ENCODE measurements at regions not wholly inside any gene's neighbourhood (a gene's known extent, or its start where the extent isn't known, plus 50 kb on each side); places are given as distances from the start of the nearest gene placed in this dataset.

DNA sequence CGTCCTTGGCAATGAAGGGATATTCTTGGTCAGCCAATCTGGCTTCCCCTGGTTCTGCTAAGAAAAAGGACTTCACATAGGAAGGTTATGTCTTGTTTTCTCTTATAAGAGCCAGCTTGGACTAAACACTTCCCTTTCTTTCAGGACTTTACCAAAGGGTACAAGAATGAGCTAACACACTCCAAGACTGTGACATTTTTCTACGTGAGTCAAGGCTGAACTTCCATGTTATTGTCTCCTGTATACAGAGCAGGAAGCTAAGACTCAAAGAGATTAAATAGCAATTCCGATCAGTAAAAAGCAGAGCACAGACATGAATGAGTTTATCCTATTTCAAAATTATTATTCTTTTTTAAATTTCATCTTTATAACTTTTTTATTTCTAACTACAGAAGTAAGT lies 63.3 kb upstream of the STT3B start:
- no peak for ATAC-seq

DNA sequence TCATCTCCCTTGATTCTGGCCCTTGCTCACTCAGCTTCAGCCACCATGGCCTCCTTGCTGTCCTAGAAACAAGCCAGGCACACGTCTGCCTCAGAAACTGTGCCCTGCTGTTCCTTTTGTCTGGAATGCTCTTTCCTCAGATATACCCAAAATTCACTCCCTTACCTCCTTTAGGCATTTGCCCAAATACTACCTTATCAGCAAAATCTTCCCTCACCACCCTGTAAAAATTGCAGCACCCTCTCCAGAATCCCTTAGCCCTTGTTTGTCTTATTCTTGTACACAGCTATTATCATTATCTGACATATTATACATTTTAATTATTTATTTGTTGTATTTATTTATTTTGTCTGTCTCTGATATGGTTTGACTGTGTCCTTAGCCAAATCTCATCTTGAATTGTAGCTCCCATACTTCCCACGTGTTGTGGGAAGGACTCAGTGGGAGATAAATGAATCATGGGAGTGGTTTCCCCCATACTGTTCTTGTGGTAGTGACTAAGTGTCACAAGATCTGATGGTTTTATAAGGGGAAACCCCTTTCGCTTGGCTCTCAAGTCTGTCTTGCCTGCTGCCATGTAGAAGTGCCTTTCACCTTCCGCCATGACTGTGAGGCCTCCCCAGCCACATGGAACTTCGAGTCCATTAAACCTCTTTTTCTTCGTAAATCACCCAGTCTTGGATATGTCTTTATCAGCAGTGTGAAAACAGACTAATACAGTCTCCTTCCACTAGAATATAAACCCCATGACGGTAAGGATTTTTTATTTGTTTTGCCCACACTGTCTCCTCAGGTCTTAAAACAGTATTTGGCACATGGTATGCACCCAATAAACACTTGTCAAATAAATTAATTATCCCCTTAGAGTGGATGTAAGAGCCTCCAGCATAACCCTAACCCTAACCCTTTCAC lies 60.0 kb upstream of the STT3B start:
- Mint-ChIP-seq H3K36me3 (ENCODE audit: low read depth) (no peaks in the 10 kb centered on the region), H3K4me3 (no peak overlapping the region), H3K27ac (no peak overlapping the region), H3K4me1 (no peaks in the 10 kb centered on the region), H3K27me3 (no peaks in the 10 kb centered on the region)
- no peak for DNase-seq
- H3K9me3 ChIP-seq (ENCODE audit: control insufficient read depth, low read length, poor library complexity, severe bottlenecking): no peaks in the 10 kb centered on the region
- peak; percentile 76 for ATAC-seq

More for the DNA sequence above, 63.3 kb upstream of the STT3B start:
- H3K9me3 ChIP-seq (ENCODE audit: control insufficient read depth, low read length, poor library complexity, severe bottlenecking): no peaks in the 10 kb centered on the region
- Mint-ChIP-seq H3K27ac (no peak overlapping the region), H3K36me3 (ENCODE audit: low read depth) (no peaks in the 10 kb centered on the region), H3K27me3 (no peaks in the 10 kb centered on the region), H3K4me1 (peaks cover 8% of the 10 kb centered on the region), H3K4me3 (no peak overlapping the region)
- DNase-seq: no peak

- Mint-ChIP-seq H3K36me3 (ENCODE audit: low read depth) (peaks cover 2% of the 10 kb centered on the region), H3K4me3 (no peak overlapping the region), H3K27ac (no peak overlapping the region), H3K4me1 (no peaks in the 10 kb centered on the region), H3K27me3 (no peaks in the 10 kb centered on the region)
- no peaks in the 10 kb centered on the region for H3K9me3 ChIP-seq (ENCODE audit: control insufficient read depth, low read length, poor library complexity, severe bottlenecking)
- ATAC-seq: no peak
- no peak for DNase-seq
Observed at GRCh38 chr3:31476209-31476608, 56.5 kb upstream of the STT3B start.

- H3K9me3 ChIP-seq (ENCODE audit: control insufficient read depth, low read length, poor library complexity, severe bottlenecking): no peaks in the 10 kb centered on the region
- no peak overlapping the region for H3K4me3 Mint-ChIP-seq
- no peak for ATAC-seq
- no peak overlapping the region for H3K27ac Mint-ChIP-seq
- no peak for DNase-seq
- H3K27me3 Mint-ChIP-seq: no peaks in the 10 kb centered on the region
- no peaks in the 10 kb centered on the region for H3K4me1 Mint-ChIP-seq
- peaks cover 2% of the 10 kb centered on the region for H3K36me3 Mint-ChIP-seq (ENCODE audit: low read depth)
Observed at GRCh38 chr3:31479431-31479830, 53.3 kb upstream of the STT3B start.

DNA sequence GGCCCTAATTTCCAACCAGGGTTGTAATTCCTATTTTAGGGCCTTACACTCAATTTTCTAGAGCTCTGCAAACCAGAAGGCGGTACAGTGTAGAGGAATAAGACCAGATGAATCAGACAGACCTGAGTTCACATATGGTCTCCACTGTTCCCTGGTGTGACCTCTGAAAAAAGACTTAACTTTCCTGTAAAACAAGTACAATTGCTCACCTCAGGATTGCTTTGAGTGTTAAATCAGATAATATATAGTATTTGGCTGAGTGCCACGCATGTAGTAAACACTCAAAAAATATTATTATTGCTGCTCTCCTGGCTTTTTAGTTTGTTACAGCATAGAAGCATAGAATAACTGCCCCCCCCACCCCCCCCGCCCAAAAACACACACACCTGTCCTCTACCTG lies 51.0 kb upstream of the STT3B start:
- no peak overlapping the region for H3K27ac Mint-ChIP-seq
- H3K9me3 ChIP-seq (ENCODE audit: control insufficient read depth, low read length, poor library complexity, severe bottlenecking): no peaks in the 10 kb centered on the region
- DNase-seq (no peak), ATAC-seq (no peak)
- H3K36me3 Mint-ChIP-seq (ENCODE audit: low read depth): peaks cover 2% of the 10 kb centered on the region
- no peak overlapping the region for H3K4me3 Mint-ChIP-seq
- no peaks in the 10 kb centered on the region for H3K27me3 Mint-ChIP-seq
- H3K4me1 Mint-ChIP-seq: no peaks in the 10 kb centered on the region

DNA sequence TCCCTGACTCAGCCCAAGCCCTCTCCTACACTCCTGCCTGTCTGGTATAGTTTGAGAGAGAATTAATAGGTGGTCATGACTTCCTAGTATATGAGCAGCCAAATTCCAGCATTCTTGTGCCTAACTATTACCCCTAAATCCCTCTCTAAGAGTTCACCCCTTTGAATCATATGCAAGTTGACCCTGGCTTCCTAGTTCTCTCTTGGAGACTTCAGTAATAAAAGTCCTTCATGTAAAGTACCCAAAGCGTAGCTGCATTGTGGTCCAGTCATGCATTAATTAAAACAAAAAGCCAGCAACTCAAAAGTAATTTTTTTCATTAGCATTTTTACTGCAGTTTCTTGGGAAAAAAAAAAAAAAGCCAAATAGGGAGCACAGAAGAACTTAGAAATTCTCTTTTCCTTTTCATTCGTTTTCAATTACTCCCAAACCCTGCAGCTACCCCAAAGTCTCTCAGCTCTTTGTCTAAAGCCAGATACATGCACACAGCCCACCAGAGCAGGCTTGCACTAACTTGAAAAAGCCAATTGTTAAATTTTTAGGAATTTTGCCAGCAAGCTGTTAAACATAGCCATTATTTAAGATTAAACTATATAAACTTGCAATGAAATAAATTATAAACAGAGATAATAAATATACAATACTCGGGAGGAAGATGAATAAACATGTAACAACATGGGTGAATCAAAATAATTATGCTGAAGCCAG lies 50.1 kb upstream of the STT3B start:
- no peak for ATAC-seq
- no peak overlapping the region for H3K4me3 Mint-ChIP-seq
- no peak overlapping the region for H3K27ac Mint-ChIP-seq

More for the DNA sequence above, 50.1 kb upstream of the STT3B start:
- no peaks in the 10 kb centered on the region for H3K27me3 Mint-ChIP-seq
- no peak for DNase-seq
- H3K4me1 Mint-ChIP-seq: no peaks in the 10 kb centered on the region
- peaks cover 2% of the 10 kb centered on the region for H3K36me3 Mint-ChIP-seq (ENCODE audit: low read depth)
- H3K9me3 ChIP-seq (ENCODE audit: control insufficient read depth, low read length, poor library complexity, severe bottlenecking): no peaks in the 10 kb centered on the region
